HT-29 (cell line): ENCODE measurements at regions not wholly inside any gene's neighbourhood (a gene's known extent, or its start where the extent isn't known, plus 50 kb on each side); places are given as distances from the start of the nearest gene placed in this dataset.

Experiments
- DNase-seq: peaks from one replicate; pipeline ENCODE4 v3.0.0-alpha.2; 2015; ENCODE audit warnings: low spot score

GRCh38 chr5:93793159-93793781 lies 51.9 kb upstream of the POU5F2 start:
- DNase-seq, result no peak

DNA sequence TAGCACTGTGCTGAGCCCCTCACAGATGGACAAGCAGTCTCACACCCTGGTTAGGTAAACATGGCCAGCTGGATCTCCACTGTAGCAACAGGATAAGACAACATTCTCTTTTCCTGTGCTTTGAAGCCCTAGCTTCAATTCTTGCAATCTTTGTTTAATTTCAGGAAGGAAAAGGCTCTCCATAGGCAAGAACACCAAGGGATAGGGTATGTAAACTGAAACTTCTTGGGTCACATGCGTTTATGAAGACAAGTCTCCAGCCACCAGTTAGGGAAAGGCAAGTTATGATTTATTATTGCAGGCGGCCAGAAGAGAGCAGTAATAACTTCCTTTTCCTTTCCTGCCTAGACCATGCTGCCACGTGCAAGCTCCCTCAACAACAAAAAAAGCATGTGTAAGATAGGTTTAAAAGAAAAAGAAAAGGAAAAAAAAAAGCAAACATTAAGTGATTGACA lies 50.1 kb upstream of the POU5F2 start:
- peak; percentile 26 for DNase-seq
